ENCODE measurements at regions not wholly inside any gene's neighbourhood (a gene's known extent, or its start where the extent isn't known, plus 50 kb on each side); places are given as distances from the start of the nearest gene placed in this dataset.
"Not testable (repeated sequence)": the region's sequence is repeated elsewhere in the genome, so short reads cannot be mapped to it uniquely, and the experiment has no call there.

GRCh38 chr11:80930038-80930437, 1489.2 kb upstream of the TENM4 start:
- TF ChIP-seq, protein P1, sequence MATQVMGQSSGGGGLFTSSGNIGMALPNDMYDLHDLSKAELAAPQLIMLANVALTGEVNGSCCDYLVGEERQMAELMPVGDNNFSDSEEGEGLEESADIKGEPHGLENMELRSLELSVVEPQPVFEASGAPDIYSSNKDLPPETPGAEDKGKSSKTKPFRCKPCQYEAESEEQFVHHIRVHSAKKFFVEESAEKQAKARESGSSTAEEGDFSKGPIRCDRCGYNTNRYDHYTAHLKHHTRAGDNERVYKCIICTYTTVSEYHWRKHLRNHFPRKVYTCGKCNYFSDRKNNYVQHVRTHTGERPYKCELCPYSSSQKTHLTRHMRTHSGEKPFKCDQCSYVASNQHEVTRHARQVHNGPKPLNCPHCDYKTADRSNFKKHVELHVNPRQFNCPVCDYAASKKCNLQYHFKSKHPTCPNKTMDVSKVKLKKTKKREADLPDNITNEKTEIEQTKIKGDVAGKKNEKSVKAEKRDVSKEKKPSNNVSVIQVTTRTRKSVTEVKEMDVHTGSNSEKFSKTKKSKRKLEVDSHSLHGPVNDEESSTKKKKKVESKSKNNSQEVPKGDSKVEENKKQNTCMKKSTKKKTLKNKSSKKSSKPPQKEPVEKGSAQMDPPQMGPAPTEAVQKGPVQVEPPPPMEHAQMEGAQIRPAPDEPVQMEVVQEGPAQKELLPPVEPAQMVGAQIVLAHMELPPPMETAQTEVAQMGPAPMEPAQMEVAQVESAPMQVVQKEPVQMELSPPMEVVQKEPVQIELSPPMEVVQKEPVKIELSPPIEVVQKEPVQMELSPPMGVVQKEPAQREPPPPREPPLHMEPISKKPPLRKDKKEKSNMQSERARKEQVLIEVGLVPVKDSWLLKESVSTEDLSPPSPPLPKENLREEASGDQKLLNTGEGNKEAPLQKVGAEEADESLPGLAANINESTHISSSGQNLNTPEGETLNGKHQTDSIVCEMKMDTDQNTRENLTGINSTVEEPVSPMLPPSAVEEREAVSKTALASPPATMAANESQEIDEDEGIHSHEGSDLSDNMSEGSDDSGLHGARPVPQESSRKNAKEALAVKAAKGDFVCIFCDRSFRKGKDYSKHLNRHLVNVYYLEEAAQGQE (IDR thresholded peaks at IDR 0.05), result no peak
- TF ChIP-seq PHF8 (IDR thresholded peaks at IDR 0.05; ENCODE audit: borderline replicate concordance, low read depth) (no peak), JUNB (IDR thresholded peaks at IDR 0.05) (no peak), CBX8 (IDR thresholded peaks at IDR 0.05) (no peak), ZNF302 (CRISPR knock-in tag; IDR thresholded peaks at IDR 0.05) (no peak), NR3C1 (IDR thresholded peaks at IDR 0.05) (no peak), CHD2 (IDR thresholded peaks at IDR 0.05; ENCODE audit: low read length, partially characterized antibody) (no peak), FOXS1 (CRISPR knock-in tag; IDR thresholded peaks at IDR 0.05) (no peak), RAD21 (conservative IDR thresholded peaks at IDR 0.05 in 1 of 2, IDR thresholded peaks at IDR 0.05 in 1 of 2) (no peak)
- H3K27ac ChIP-seq, result no peak overlapping the region
- no peak overlapping the region for H3K4me2 ChIP-seq
- ATAC-seq (no peak), FAIRE-seq (no peak), DNase-seq (ENCODE audit: low read depth in 1 of 2, low spot score in 1 of 2) (no peak)
- H3K9me3 ChIP-seq, result no peaks in the 10 kb centered on the region
- H3K4me1 ChIP-seq, result no peaks in the 10 kb centered on the region
- CTCF ChIA-PET, result no interaction called here
- WGBS (ENCODE audit: missing lambda C conversion rate), result 27% methylated on average over 4 of the region's 4 CpGs
- H3K4me3 ChIP-seq, result no peak overlapping the region
- POLR2A ChIA-PET, result no interaction called here

DNA sequence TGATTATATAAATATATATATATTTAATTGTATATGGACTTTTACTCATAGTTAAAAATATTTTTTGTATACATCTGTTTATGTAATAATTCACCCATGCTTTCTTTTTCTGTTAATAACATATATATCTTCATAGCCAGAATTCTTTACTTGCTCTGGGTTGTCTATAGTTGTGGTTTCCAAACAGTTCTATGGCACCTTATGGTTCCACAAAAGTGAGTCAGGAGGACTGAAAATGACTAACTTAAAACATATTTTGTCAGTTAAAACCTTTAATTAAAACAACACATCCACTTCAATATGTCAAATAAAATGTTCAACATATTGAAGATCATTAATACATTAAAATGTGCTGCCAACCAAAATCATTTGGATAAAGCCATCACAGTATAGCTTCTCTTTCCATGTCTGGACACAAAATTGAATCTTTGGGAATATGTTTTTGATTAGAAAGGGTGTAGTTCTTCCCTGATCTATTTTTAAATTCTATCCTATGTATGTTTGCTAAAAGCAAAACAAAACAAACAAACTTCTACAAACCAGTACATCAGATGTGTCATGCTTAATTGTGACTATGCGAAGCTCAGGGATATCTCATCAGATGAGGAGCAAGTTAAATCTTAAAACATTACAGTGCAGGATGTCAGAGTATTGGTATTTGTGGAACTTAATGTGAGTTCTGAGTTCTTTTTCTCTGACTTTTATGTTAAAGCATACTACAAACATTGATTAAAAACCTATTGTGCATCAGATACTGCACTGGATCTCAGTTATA, 1488.4 kb upstream of the TENM4 start:
- no peaks in the 10 kb centered on the region for H3K9me3 ChIP-seq
- POLR2A ChIA-PET, result no interaction called here
- H3K4me1 ChIP-seq, result no peaks in the 10 kb centered on the region
- ATAC-seq (no peak), FAIRE-seq (no peak), DNase-seq (ENCODE audit: low read depth in 1 of 2, low spot score in 1 of 2) (no peak)
- CTCF ChIA-PET, result no interaction called here
- H3K4me3 ChIP-seq, result no peak overlapping the region
- WGBS (ENCODE audit: missing lambda C conversion rate), result 6% methylated on average over 1 of the region's 1 CpG
- TF ChIP-seq MAFK (IDR thresholded peaks at IDR 0.05; ENCODE audit: partially characterized antibody), result no peak
- TF ChIP-seq PBX3 (IDR thresholded peaks at IDR 0.05), result no peak
- TF ChIP-seq MYC (IDR thresholded peaks at IDR 0.05; ENCODE audit: borderline replicate concordance, low read length), result no peak
- H3K4me2 ChIP-seq, result no peak overlapping the region
- no peak overlapping the region for H3K27ac ChIP-seq

- ChIA-PET POLR2A (no interaction called here), CTCF (interaction anchor here (0.6 to 0.9 kb wide), 2 partner anchors 15 to 24 kb away, joined by 3 to 4 read pairs; no protein-coding TSS in a partner anchor)
- H3K9me3 ChIP-seq, result no peaks in the 10 kb centered on the region
- WGBS (ENCODE audit: missing lambda C conversion rate), result 12% methylated on average over 5 of the region's 5 CpGs
- DNase-seq (ENCODE audit: low read depth in 1 of 2, low spot score in 1 of 2), result no peak
- H3K4me3 ChIP-seq, result no peak overlapping the region
- no peak overlapping the region for H3K27ac ChIP-seq
- H3K4me2 ChIP-seq, result no peak overlapping the region
- TF ChIP-seq RNF2 (IDR thresholded peaks at IDR 0.05; ENCODE audit: borderline replicate concordance, low read depth), result no peak
- ATAC-seq, result no peak
- no peaks in the 10 kb centered on the region for H3K4me1 ChIP-seq
- no peak for FAIRE-seq
Measured at GRCh38 chr11:80925321-80925720, 1484.5 kb upstream of the TENM4 start.

DNA sequence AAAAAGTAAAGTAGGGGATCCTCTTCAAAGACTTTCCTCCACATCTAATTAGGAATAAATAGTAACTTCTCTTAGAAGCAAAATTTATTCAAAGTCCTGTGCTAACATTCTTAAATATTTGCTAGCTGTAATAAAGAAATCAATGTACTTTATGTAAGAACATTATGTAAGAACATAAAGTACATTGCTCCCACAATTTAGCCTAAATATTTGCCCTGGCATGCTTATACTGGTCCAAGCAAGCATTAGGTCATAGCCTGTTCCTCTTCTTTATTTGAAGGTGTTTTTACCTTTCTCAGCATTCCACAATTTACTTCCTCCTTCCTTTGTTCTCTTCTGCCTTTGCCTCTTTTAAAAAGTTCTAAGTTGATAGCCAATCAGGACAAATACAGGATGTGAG, 1480.5 kb upstream of the TENM4 start:
- H3K4me2 ChIP-seq; H3K27ac ChIP-seq; ATAC-seq; POLR2A ChIA-PET; H3K4me1 ChIP-seq; DNase-seq (ENCODE audit: low read depth in 1 of 2, low spot score in 1 of 2); H3K9me3 ChIP-seq; H3K4me3 ChIP-seq; FAIRE-seq: not testable (repeated sequence)
- CTCF ChIA-PET, result interaction anchor here (1.1 kb wide), 1 partner anchor 18 kb away, joined by 3 read pairs; no protein-coding TSS in a partner anchor
